ENCODE measurements at regions not wholly inside any gene's neighbourhood (a gene's known extent, or its start where the extent isn't known, plus 50 kb on each side); places are given as distances from the start of the nearest gene placed in this dataset.

GRCh38 chr4:3862640-3863420 lies 96.6 kb downstream of the ADRA2C start:
- ATAC-seq (no peak), DNase-seq (peak in 1 of 2 donors; percentile 12)
- intact Hi-C loops (cut with DNase I, micrococcal nuclease), result no loop called here

GRCh38 chr4:3863841-3864741 lies 97.9 kb downstream of the ADRA2C start:
- DNase-seq, result peak in 1 of 2 donors; percentile 18
- ATAC-seq, result no peak
- intact Hi-C loops (cut with DNase I, micrococcal nuclease), result no loop called here

GRCh38 chr4:3864742-3865721 lies 98.8 kb downstream of the ADRA2C start:
- peak; percentile 51 for ATAC-seq
- intact Hi-C loops (cut with DNase I, micrococcal nuclease), result no loop called here
- DNase-seq, result peak in 1 of 2 donors; percentile 22

- DNase-seq, result peak in 1 of 2 donors; percentile 12
- intact Hi-C loops (cut with DNase I, micrococcal nuclease), result no loop called here
- no peak for ATAC-seq
Observed at GRCh38 chr4:3865986-3866812, 100.0 kb downstream of the ADRA2C start.

GRCh38 chr4:3866813-3867129 lies 100.6 kb downstream of the ADRA2C start:
- intact Hi-C loops (cut with DNase I, micrococcal nuclease), result no loop called here
- DNase-seq (peak in 1 of 2 donors; percentile 19), ATAC-seq (no peak)

GRCh38 chr4:3867403-3868100 lies 101.4 kb downstream of the ADRA2C start:
- intact Hi-C loops (cut with DNase I, micrococcal nuclease), result no loop called here
- DNase-seq (peak in 1 of 2 donors; percentile 8), ATAC-seq (no peak)

- ATAC-seq (no peak), DNase-seq (peak in 1 of 2 donors; percentile 12)
- intact Hi-C loops (cut with DNase I, micrococcal nuclease), result no loop called here
Observed at GRCh38 chr4:3868211-3869173, 102.3 kb downstream of the ADRA2C start.

GRCh38 chr4:3869174-3869572 lies 103.0 kb downstream of the ADRA2C start:
- ATAC-seq (no peak), DNase-seq (peak in 1 of 2 donors; percentile 11)
- intact Hi-C loops (cut with DNase I, micrococcal nuclease), result no loop called here

- peak in 1 of 2 donors; percentile 19 for DNase-seq
- intact Hi-C loops (cut with DNase I, micrococcal nuclease), result no loop called here
- ATAC-seq, result no peak
Observed at GRCh38 chr4:3869661-3870566, 103.7 kb downstream of the ADRA2C start.

GRCh38 chr4:3870567-3870962 lies 104.4 kb downstream of the ADRA2C start:
- intact Hi-C loops (cut with DNase I, micrococcal nuclease), result no loop called here
- ATAC-seq (no peak), DNase-seq (peak in 1 of 2 donors; percentile 10)

- no peak for ATAC-seq
- DNase-seq, result peak in 1 of 2 donors; percentile 21
- intact Hi-C loops (cut with DNase I, micrococcal nuclease), result no loop called here
Observed at GRCh38 chr4:3871181-3871852, 105.1 kb downstream of the ADRA2C start.

- intact Hi-C loops (cut with DNase I, micrococcal nuclease), result no loop called here
- peak in 1 of 2 donors; percentile 12 for DNase-seq
- ATAC-seq, result no peak
Observed at GRCh38 chr4:3871881-3872833, 106.0 kb downstream of the ADRA2C start.

GRCh38 chr4:3872834-3873313 lies 106.7 kb downstream of the ADRA2C start:
- peak; percentile 9 for ATAC-seq
- intact Hi-C loops (cut with DNase I, micrococcal nuclease), result no loop called here
- DNase-seq, result no peak

All from left colon (tissue), 2 donors.